DMS53 (cell line): ENCODE measurements at regions not wholly inside any gene's neighbourhood (a gene's known extent, or its start where the extent isn't known, plus 50 kb on each side); places are given as distances from the start of the nearest gene placed in this dataset.
"Not testable (repeated sequence)": the region's sequence is repeated elsewhere in the genome, so short reads cannot be mapped to it uniquely, and the experiment has no call there.

Experiments
- DNase-seq: peaks from one replicate; lab custom pipeline; 2025; lab: John Stamatoyannopoulos, UW

GRCh38 chr13:83825676-83826075, 56.6 kb downstream of the SLITRK1 start:
- no peak for DNase-seq

- no peak for DNase-seq
Measured at GRCh38 chr13:83824560-83824959, 57.7 kb downstream of the SLITRK1 start.

- no peak for DNase-seq
Measured at GRCh38 chr13:83824120-83824519, 58.2 kb downstream of the SLITRK1 start.

GRCh38 chr13:83819611-83820010, 62.7 kb downstream of the SLITRK1 start:
- no peak for DNase-seq

GRCh38 chr13:83819156-83819555, 63.1 kb downstream of the SLITRK1 start:
- no peak for DNase-seq

- no peak for DNase-seq
Measured at GRCh38 chr13:83816081-83816480, 66.2 kb downstream of the SLITRK1 start.

GRCh38 chr13:83815598-83815997, 66.7 kb downstream of the SLITRK1 start:
- no peak for DNase-seq

- no peak for DNase-seq
Measured at GRCh38 chr13:83810136-83810535, 72.1 kb downstream of the SLITRK1 start.

- DNase-seq, result no peak
Measured at GRCh38 chr13:83804356-83804962, 77.8 kb downstream of the SLITRK1 start.

GRCh38 chr13:83798731-83799130, 83.5 kb downstream of the SLITRK1 start:
- DNase-seq, result no peak

GRCh38 chr13:83796364-83796763, 85.9 kb downstream of the SLITRK1 start:
- no peak for DNase-seq

GRCh38 chr13:83794583-83794982, 87.7 kb downstream of the SLITRK1 start:
- no peak for DNase-seq

- DNase-seq, result peak; percentile 46
Measured at GRCh38 chr13:83780227-83780626, 102.0 kb downstream of the SLITRK1 start.

GRCh38 chr13:83773961-83774360, 108.3 kb downstream of the SLITRK1 start:
- no peak for DNase-seq

GRCh38 chr13:83765796-83766195, 116.5 kb downstream of the SLITRK1 start:
- no peak for DNase-seq

- no peak for DNase-seq
Measured at GRCh38 chr13:83761631-83762030, 120.6 kb downstream of the SLITRK1 start.

GRCh38 chr13:83755210-83755609, 127.1 kb downstream of the SLITRK1 start:
- not testable (repeated sequence) for DNase-seq

- no peak for DNase-seq
Measured at GRCh38 chr13:83753912-83754624, 128.2 kb downstream of the SLITRK1 start.

GRCh38 chr13:83752141-83752540, 130.1 kb downstream of the SLITRK1 start:
- DNase-seq, result no peak

GRCh38 chr13:83740622-83741021, 141.7 kb downstream of the SLITRK1 start:
- no peak for DNase-seq

GRCh38 chr13:83738407-83738806, 143.9 kb downstream of the SLITRK1 start:
- DNase-seq, result no peak

GRCh38 chr13:83733293-83733692, 149.0 kb downstream of the SLITRK1 start:
- DNase-seq, result no peak

GRCh38 chr13:83732755-83733154, 149.5 kb downstream of the SLITRK1 start:
- DNase-seq, result no peak

GRCh38 chr13:83731113-83731512, 151.2 kb downstream of the SLITRK1 start:
- peak; percentile 64 for DNase-seq
